ENCODE measurements at regions not wholly inside any gene's neighbourhood (a gene's known extent, or its start where the extent isn't known, plus 50 kb on each side); places are given as distances from the start of the nearest gene placed in this dataset.

GRCh38 chr5:166111021-166111420 is 2180.4 kb upstream of the WWC1 start:
- H3K4me3 ChIP-seq, result no peak overlapping the region
- no peak for ATAC-seq
- no peak overlapping the region for H3K27ac ChIP-seq
- H3K27me3 ChIP-seq, result no peaks in the 10 kb centered on the region
- TF ChIP-seq POLR2A (IDR thresholded peaks at IDR 0.05), result no peak
- TF ChIP-seq CTCF (IDR thresholded peaks at IDR 0.05 in 4 of 5, conservative IDR thresholded peaks at IDR 0.05 in 1 of 5), result no peak
- H3K9me3 ChIP-seq, result no peaks in the 10 kb centered on the region
- in situ Hi-C loops (cut with MboI; ENCODE audit: low sequenced_read_pairs in 4 of 4), result no loop called here
- intact Hi-C loops (cut with DNase I; ENCODE audit: low total_unique reads), result no loop called here
- DNase-seq, result no peak
- H3K36me3 ChIP-seq, result no peaks in the 10 kb centered on the region
- H3K4me1 ChIP-seq, result no peaks in the 10 kb centered on the region

GRCh38 chr5:166117072-166118066 is 2174.1 kb upstream of the WWC1 start:
- Histone ChIP-seq H3K27ac (no peak overlapping the region), H3K4me3 (no peak overlapping the region), H3K4me1 (no peaks in the 10 kb centered on the region), H3K36me3 (no peaks in the 10 kb centered on the region), H3K9me3 (no peaks in the 10 kb centered on the region), H3K27me3 (no peaks in the 10 kb centered on the region)
- in situ Hi-C loops (cut with MboI; ENCODE audit: low sequenced_read_pairs in 4 of 4) (no loop called here), intact Hi-C loops (cut with DNase I; ENCODE audit: low total_unique reads) (no loop called here)
- ATAC-seq, result no peak
- TF ChIP-seq CTCF (IDR thresholded peaks at IDR 0.05 in 4 of 5, conservative IDR thresholded peaks at IDR 0.05 in 1 of 5) (no peak), POLR2A (IDR thresholded peaks at IDR 0.05) (no peak)
- no peak for DNase-seq

- Histone ChIP-seq H3K4me1 (no peaks in the 10 kb centered on the region), H3K27ac (no peak overlapping the region), H3K9me3 (no peaks in the 10 kb centered on the region), H3K4me3 (no peak overlapping the region), H3K36me3 (no peaks in the 10 kb centered on the region), H3K27me3 (no peaks in the 10 kb centered on the region)
- in situ Hi-C loops (cut with MboI; ENCODE audit: low sequenced_read_pairs in 4 of 4) (no loop called here), intact Hi-C loops (cut with DNase I; ENCODE audit: low total_unique reads) (no loop called here)
- ATAC-seq (no peak), DNase-seq (no peak)
- TF ChIP-seq CTCF (IDR thresholded peaks at IDR 0.05 in 4 of 5, conservative IDR thresholded peaks at IDR 0.05 in 1 of 5) (no peak), POLR2A (IDR thresholded peaks at IDR 0.05) (no peak)
Observed at GRCh38 chr5:166119506-166119905, 2171.9 kb upstream of the WWC1 start.

- ATAC-seq (no peak), DNase-seq (no peak)
- Histone ChIP-seq H3K4me1 (no peaks in the 10 kb centered on the region), H3K9me3 (no peaks in the 10 kb centered on the region), H3K4me3 (no peak overlapping the region), H3K27ac (no peak overlapping the region), H3K27me3 (no peaks in the 10 kb centered on the region), H3K36me3 (no peaks in the 10 kb centered on the region)
- TF ChIP-seq POLR2A (IDR thresholded peaks at IDR 0.05), result no peak
- no peak for TF ChIP-seq CTCF (IDR thresholded peaks at IDR 0.05 in 4 of 5, conservative IDR thresholded peaks at IDR 0.05 in 1 of 5)
- intact Hi-C loops (cut with DNase I; ENCODE audit: low total_unique reads) (no loop called here), in situ Hi-C loops (cut with MboI; ENCODE audit: low sequenced_read_pairs in 4 of 4) (no loop called here)
Observed at GRCh38 chr5:166123717-166124116, 2167.7 kb upstream of the WWC1 start.

All from gastrocnemius medialis (tissue), 4 donors.